ENCODE measurements at regions not wholly inside any gene's neighbourhood (a gene's known extent, or its start where the extent isn't known, plus 50 kb on each side); places are given as distances from the start of the nearest gene placed in this dataset.

DNA sequence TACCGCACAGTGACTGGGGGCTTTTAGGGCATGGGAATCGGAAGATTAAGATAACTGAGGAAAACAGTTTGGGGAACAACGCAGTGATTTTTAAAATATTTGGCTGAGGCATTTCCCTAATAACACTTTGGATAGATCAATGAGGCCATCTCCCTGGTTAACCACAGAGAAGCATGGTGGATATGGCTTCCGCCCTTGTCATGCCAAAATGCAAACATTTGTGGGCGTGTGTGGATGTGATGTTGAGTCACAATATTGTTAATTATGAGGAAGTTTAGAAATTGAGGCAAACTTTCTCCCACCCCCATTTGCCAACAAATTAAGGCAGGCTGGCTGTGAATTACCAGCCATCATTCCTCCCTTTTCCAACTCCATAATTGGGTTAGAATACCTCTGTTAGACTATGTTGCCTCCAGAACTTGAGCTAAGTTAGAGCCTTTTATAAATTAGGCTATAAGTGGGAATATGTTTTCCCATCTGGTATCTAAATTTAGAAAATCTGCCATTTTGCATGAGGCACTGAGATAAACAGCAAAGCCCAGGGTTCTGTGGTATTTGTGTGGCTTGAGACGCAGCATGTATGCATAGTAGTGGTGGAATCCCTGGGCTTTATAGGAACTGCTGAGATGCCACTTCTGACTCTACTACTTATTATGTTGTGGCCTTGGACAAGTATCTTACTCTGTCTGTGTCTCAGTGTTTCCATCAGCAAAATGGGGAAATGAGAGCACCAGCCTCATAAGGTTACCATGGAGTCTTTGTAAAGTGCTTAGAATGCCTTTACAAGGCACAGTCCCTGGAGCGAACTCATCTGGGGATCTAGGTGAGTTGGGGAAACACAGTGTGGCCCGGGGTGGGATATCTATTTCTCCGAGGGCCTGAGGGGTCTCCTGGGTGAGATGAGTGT is 154.6 kb downstream of the C1orf94 start:
- no peak overlapping the region for H3K4me3 ChIP-seq (ENCODE audit: insufficient read depth, low read length, poor library complexity, severe bottlenecking)
- no peaks in the 10 kb centered on the region for H4K20me1 ChIP-seq (ENCODE audit: low read depth, low read length)
- no peaks in the 10 kb centered on the region for H3K27me3 ChIP-seq (ENCODE audit: low read length)
- H3K9me2 ChIP-seq (replicated peaks; ENCODE audit: insufficient read depth, low read length), result no peaks in the 10 kb centered on the region
- no peak overlapping the region for H3K9ac ChIP-seq (ENCODE audit: low read length)
- no peaks in the 10 kb centered on the region for H3K79me2 ChIP-seq (ENCODE audit: insufficient read depth, low read length)
- no peaks in the 10 kb centered on the region for H3K36me3 ChIP-seq (ENCODE audit: low read length)
- no peaks in the 10 kb centered on the region for H3F3A ChIP-seq (ENCODE audit: insufficient read depth)
- TF ChIP-seq, protein P1, sequence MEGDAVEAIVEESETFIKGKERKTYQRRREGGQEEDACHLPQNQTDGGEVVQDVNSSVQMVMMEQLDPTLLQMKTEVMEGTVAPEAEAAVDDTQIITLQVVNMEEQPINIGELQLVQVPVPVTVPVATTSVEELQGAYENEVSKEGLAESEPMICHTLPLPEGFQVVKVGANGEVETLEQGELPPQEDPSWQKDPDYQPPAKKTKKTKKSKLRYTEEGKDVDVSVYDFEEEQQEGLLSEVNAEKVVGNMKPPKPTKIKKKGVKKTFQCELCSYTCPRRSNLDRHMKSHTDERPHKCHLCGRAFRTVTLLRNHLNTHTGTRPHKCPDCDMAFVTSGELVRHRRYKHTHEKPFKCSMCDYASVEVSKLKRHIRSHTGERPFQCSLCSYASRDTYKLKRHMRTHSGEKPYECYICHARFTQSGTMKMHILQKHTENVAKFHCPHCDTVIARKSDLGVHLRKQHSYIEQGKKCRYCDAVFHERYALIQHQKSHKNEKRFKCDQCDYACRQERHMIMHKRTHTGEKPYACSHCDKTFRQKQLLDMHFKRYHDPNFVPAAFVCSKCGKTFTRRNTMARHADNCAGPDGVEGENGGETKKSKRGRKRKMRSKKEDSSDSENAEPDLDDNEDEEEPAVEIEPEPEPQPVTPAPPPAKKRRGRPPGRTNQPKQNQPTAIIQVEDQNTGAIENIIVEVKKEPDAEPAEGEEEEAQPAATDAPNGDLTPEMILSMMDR (IDR thresholded peaks at IDR 0.05; ENCODE audit: insufficient read depth, low read length, poor library complexity, severe bottlenecking), result no peak
- TF ChIP-seq EZH2phosphoT487 (conservative IDR thresholded peaks at IDR 0.05; ENCODE audit: low read length), result no peak
- H3K4me2 ChIP-seq (ENCODE audit: low read depth, low read length, poor library complexity, severe bottlenecking), result no peak overlapping the region
- no peak overlapping the region for H2AFZ ChIP-seq (ENCODE audit: low read depth, low read length, severe bottlenecking)
- no peak overlapping the region for H3K27ac ChIP-seq (ENCODE audit: low read depth, low read length)
- H3K9me3 ChIP-seq (ENCODE audit: insufficient read depth, low read length), result no peaks in the 10 kb centered on the region

DNA sequence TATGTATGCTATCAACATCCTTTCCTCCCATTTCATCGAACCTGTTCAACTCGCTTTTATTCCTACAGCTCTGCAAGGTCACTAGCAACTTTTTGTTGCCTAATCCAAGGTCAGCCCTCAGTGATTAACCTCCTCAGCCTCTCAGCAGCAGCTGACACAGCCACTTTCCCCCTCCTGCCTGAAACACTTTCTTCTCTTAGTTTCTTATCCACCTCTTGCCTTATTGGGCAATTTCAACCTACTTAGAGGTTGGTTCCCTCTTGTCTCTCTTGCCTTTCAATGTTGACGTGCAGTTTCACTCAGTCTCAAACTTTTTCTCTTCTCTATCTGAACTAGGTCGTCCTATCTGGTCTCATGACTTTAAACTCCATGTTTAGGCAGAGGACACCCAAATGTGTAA is 156.3 kb downstream of the C1orf94 start:
- no peak overlapping the region for H3K4me3 ChIP-seq (ENCODE audit: insufficient read depth, low read length, poor library complexity, severe bottlenecking)
- no peaks in the 10 kb centered on the region for H3K36me3 ChIP-seq (ENCODE audit: low read length)
- no peak overlapping the region for H3K4me2 ChIP-seq (ENCODE audit: low read depth, low read length, poor library complexity, severe bottlenecking)
- H3K9me2 ChIP-seq (replicated peaks; ENCODE audit: insufficient read depth, low read length), result no peaks in the 10 kb centered on the region
- no peaks in the 10 kb centered on the region for H3F3A ChIP-seq (ENCODE audit: insufficient read depth)
- no peak overlapping the region for H3K9ac ChIP-seq (ENCODE audit: low read length)
- no peaks in the 10 kb centered on the region for H3K79me2 ChIP-seq (ENCODE audit: insufficient read depth, low read length)
- H4K20me1 ChIP-seq (ENCODE audit: low read depth, low read length), result no peaks in the 10 kb centered on the region
- H3K27ac ChIP-seq (ENCODE audit: low read depth, low read length), result no peak overlapping the region
- no peak overlapping the region for H2AFZ ChIP-seq (ENCODE audit: low read depth, low read length, severe bottlenecking)
- no peaks in the 10 kb centered on the region for H3K9me3 ChIP-seq (ENCODE audit: insufficient read depth, low read length)
- H3K27me3 ChIP-seq (ENCODE audit: low read length), result no peaks in the 10 kb centered on the region
- TF ChIP-seq, protein P1 (IDR thresholded peaks at IDR 0.05; ENCODE audit: insufficient read depth, low read length, poor library complexity, severe bottlenecking), result no peak
- TF ChIP-seq EZH2phosphoT487 (conservative IDR thresholded peaks at IDR 0.05; ENCODE audit: low read length), result no peak

DNA sequence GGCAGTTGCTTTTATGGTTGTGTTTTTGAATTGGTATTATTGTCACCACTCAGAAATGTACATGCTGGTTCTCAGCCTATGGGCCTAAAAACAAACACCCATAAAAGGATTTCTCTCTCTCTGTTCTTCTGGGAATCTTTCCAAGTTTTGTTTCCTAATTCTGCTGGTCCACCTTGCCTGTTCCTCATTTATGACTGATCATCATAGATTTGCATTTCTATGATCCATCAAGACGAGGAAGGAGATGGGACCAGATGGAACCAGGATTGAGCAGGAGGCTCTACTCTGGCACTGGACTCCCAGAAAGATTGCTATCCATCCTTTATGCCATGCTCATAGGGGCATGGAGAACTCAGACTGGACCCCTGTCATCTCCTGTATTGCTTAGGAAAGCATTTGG is 162.2 kb downstream of the C1orf94 start:
- Histone ChIP-seq H3K36me3 (ENCODE audit: low read length) (no peaks in the 10 kb centered on the region), H3K9me2 (replicated peaks; ENCODE audit: insufficient read depth, low read length) (no peaks in the 10 kb centered on the region), H3F3A (ENCODE audit: insufficient read depth) (no peaks in the 10 kb centered on the region), H3K27me3 (ENCODE audit: low read length) (no peaks in the 10 kb centered on the region), H3K9ac (ENCODE audit: low read length) (no peak overlapping the region), H3K4me3 (ENCODE audit: insufficient read depth, low read length, poor library complexity, severe bottlenecking) (no peak overlapping the region), H4K20me1 (ENCODE audit: low read depth, low read length) (no peaks in the 10 kb centered on the region), H3K4me2 (ENCODE audit: low read depth, low read length, poor library complexity, severe bottlenecking) (no peak overlapping the region), H3K27ac (ENCODE audit: low read depth, low read length) (no peak overlapping the region), H3K79me2 (ENCODE audit: insufficient read depth, low read length) (no peaks in the 10 kb centered on the region), H3K9me3 (ENCODE audit: insufficient read depth, low read length) (no peaks in the 10 kb centered on the region), H2AFZ (ENCODE audit: low read depth, low read length, severe bottlenecking) (no peak overlapping the region)
- no peak for TF ChIP-seq EZH2phosphoT487 (conservative IDR thresholded peaks at IDR 0.05; ENCODE audit: low read length)
- TF ChIP-seq, protein P1 (IDR thresholded peaks at IDR 0.05; ENCODE audit: insufficient read depth, low read length, poor library complexity, severe bottlenecking), result no peak

All from SU-DHL-6 (cell line).